ENCODE measurements at regions not wholly inside any gene's neighbourhood (a gene's known extent, or its start where the extent isn't known, plus 50 kb on each side); places are given as distances from the start of the nearest gene placed in this dataset.

GRCh38 chr7:113263749-113264148, 145.4 kb upstream of the SMIM30 start:
- TF ChIP-seq MAX (CRISPR knock-in tag; IDR thresholded peaks at IDR 0.05) = no peak
- TF ChIP-seq CTCF (IDR thresholded peaks at IDR 0.05) = no peak
- no peak for TF ChIP-seq ATF6 (CRISPR knock-in tag; IDR thresholded peaks at IDR 0.05)
- TF ChIP-seq MYBL2 (CRISPR knock-in tag; IDR thresholded peaks at IDR 0.05) = no peak
- no peak for TF ChIP-seq USF2 (CRISPR knock-in tag; IDR thresholded peaks at IDR 0.05)
- no peak for TF ChIP-seq HMGXB4 (CRISPR knock-in tag; IDR thresholded peaks at IDR 0.05)
- no peak for TF ChIP-seq ATF1 (CRISPR knock-in tag; IDR thresholded peaks at IDR 0.05)

All from WTC11 (cell line).